PC-9 (cell line): ENCODE measurements at regions not wholly inside any gene's neighbourhood (a gene's known extent, or its start where the extent isn't known, plus 50 kb on each side); places are given as distances from the start of the nearest gene placed in this dataset.

Source experiments
- BruUV-seq: library from RNA; stranded (reverse); fragments of 400-500 nt; replicated peaks from 2 replicates; lab custom pipeline; 2021; lab: Mats Ljungman, UMichigan
- CTCF ChIA-PET: fragments of 300-600 bp; sonication (Branson Sonifier 250); formaldehyde crosslinking; loops from one replicate; lab custom pipeline; 2022; ENCODE audit warnings: antibody characterized with exemption; lab: Charles Lee
- POLR2A ChIA-PET: fragments of 300-600 bp; sonication (Branson Sonifier 250); formaldehyde crosslinking; loops from one replicate; lab custom pipeline; 2022; ENCODE audit warnings: antibody characterized with exemption; ENCODE audit not compliant: unreplicated experiment; lab: Charles Lee
- DNase-seq, 2 experiments: peaks; one replicate each; pipeline versions ENCODE4 v3.0.0 to v3.0.0-alpha.2; 2015 to 2022; ENCODE audit warnings: mixed read lengths in 1 of 2
- H2AFZ ChIP-seq: fragments of 200-600 bp; sonication (generic); 2 replicates; pipeline ENCODE4 v1.8.1; 2017; ENCODE audit warnings: antibody characterized with exemption
- H3F3A ChIP-seq: fragments of 200-600 bp; sonication (generic); 2 replicates; pipeline ENCODE4 v1.8.1; 2017; ENCODE audit warnings: antibody characterized with exemption, mild to moderate bottlenecking, low read depth; ENCODE audit not compliant: insufficient read depth
- H3K27ac ChIP-seq: fragments of 200-600 bp; sonication (generic); 2 replicates; pipeline ENCODE4 v1.6.1; 2016; ENCODE audit warnings: mixed run types
- H3K27me3 ChIP-seq: fragments of 200-600 bp; sonication (generic); 2 replicates; pipeline ENCODE4 v1.6.1; 2016; ENCODE audit warnings: low read depth, mixed run types; ENCODE audit not compliant: insufficient read depth
- H3K36me3 ChIP-seq: fragments of 200-600 bp; sonication (generic); 2 replicates; pipeline ENCODE4 v1.6.1; 2016; ENCODE audit warnings: low read depth, mixed run types
- H3K4me1 ChIP-seq: fragments of 200-600 bp; sonication (generic); replicated peaks from 2 replicates; pipeline ENCODE4 v1.6.1; 2016; ENCODE audit warnings: mixed run types; ENCODE audit not compliant: insufficient read depth
- H3K4me2 ChIP-seq: fragments of 200-600 bp; sonication (generic); 2 replicates; pipeline ENCODE4 v1.6.1; 2017; ENCODE audit warnings: mixed run types
- H3K4me3 ChIP-seq: fragments of 200-600 bp; sonication (generic); 2 replicates; pipeline ENCODE4 v1.6.1; 2016; ENCODE audit warnings: mixed run types
- H3K79me2 ChIP-seq: fragments of 200-600 bp; sonication (generic); 2 replicates; pipeline ENCODE4 v1.6.1; 2017; ENCODE audit warnings: low read depth, mixed run types
- H3K9me2 ChIP-seq: fragments of 200-600 bp; sonication (generic); 2 replicates; pipeline ENCODE4 v1.8.1; 2017; ENCODE audit warnings: mild to moderate bottlenecking; ENCODE audit not compliant: insufficient read depth
- H3K9me3 ChIP-seq: fragments of 200-600 bp; sonication (generic); 2 replicates; pipeline ENCODE4 v1.8.1; 2016; ENCODE audit warnings: low read depth; ENCODE audit not compliant: insufficient read depth
- H4K20me1 ChIP-seq: fragments of 200-600 bp; sonication (generic); 2 replicates; pipeline ENCODE4 v1.8.1; 2017; ENCODE audit not compliant: insufficient read depth
- CTCF ChIP-seq: fragments of 200-600 bp; sonication (generic); conservative IDR thresholded peaks from 2 replicates; pipeline ENCODE4 v1.6.1; 2017; ENCODE audit warnings: mixed run types, antibody characterized with exemption, mild to moderate bottlenecking, moderate library complexity
- EZH2 ChIP-seq: fragments of 200-600 bp; sonication (generic); IDR thresholded peaks from 2 replicates; pipeline ENCODE4 v1.8.0; 2017; ENCODE audit warnings: antibody characterized with exemption, low read depth
- intact Hi-C: fragments of 100-400 bp; cut with micrococcal nuclease; formaldehyde crosslinking; loops from one replicate; pipeline ENCODE4 v1.10.0; 2022; ENCODE audit not compliant: unreplicated experiment

GRCh38 chr20:51164731-51165130, 141.8 kb upstream of the KCNG1 start:
- no TSS peak for BruUV-seq
- no peaks in the 10 kb centered on the region for H3K9me3 ChIP-seq
- 0 out of 2 replicates have a peak, but pooled peaks cover 4% of the 10 kb centered on the region for H3K4me1 ChIP-seq
- ChIA-PET CTCF (no interaction called here), POLR2A (no interaction called here)
- H3K4me3 ChIP-seq, result no peak overlapping the region
- peaks cover 85% of the 10 kb centered on the region for H3K27me3 ChIP-seq
- no peaks in the 10 kb centered on the region for H3F3A ChIP-seq
- no peak overlapping the region for H3K4me2 ChIP-seq
- H3K79me2 ChIP-seq, result no peaks in the 10 kb centered on the region
- DNase-seq, result no peak
- H2AFZ ChIP-seq, result no peak overlapping the region
- no peaks in the 10 kb centered on the region for H3K9me2 ChIP-seq
- TF ChIP-seq EZH2, result no peak
- TF ChIP-seq CTCF, result no peak
- intact Hi-C loops, result no loop called here
- H4K20me1 ChIP-seq, result no peaks in the 10 kb centered on the region
- no peak overlapping the region for H3K27ac ChIP-seq
- H3K36me3 ChIP-seq, result no peaks in the 10 kb centered on the region

GRCh38 chr20:51163996-51164600, 141.2 kb upstream of the KCNG1 start:
- H3K4me3 ChIP-seq, result no peak overlapping the region
- no peaks in the 10 kb centered on the region for H3K9me2 ChIP-seq
- H3K4me1 ChIP-seq, result 0 out of 2 replicates have a peak, but pooled peaks cover 4% of the 10 kb centered on the region
- H4K20me1 ChIP-seq, result no peaks in the 10 kb centered on the region
- H3K27ac ChIP-seq, result no peak overlapping the region
- no peak for TF ChIP-seq CTCF
- TF ChIP-seq EZH2, result no peak
- H3K36me3 ChIP-seq, result no peaks in the 10 kb centered on the region
- H3K79me2 ChIP-seq, result no peaks in the 10 kb centered on the region
- DNase-seq, result no peak
- no TSS peak for BruUV-seq
- no peak overlapping the region for H2AFZ ChIP-seq
- ChIA-PET CTCF (no interaction called here), POLR2A (no interaction called here)
- H3F3A ChIP-seq, result no peaks in the 10 kb centered on the region
- no peak overlapping the region for H3K4me2 ChIP-seq
- intact Hi-C loops, result no loop called here
- H3K27me3 ChIP-seq, result peaks cover 85% of the 10 kb centered on the region
- H3K9me3 ChIP-seq, result no peaks in the 10 kb centered on the region

GRCh38 chr20:51162015-51162414, 139.1 kb upstream of the KCNG1 start:
- DNase-seq, result no peak
- TF ChIP-seq EZH2, result no peak
- Histone ChIP-seq H3K4me2 (no peak overlapping the region), H3K9me3 (no peaks in the 10 kb centered on the region), H3K27me3 (peaks cover 96% of the 10 kb centered on the region), H3K27ac (no peak overlapping the region), H4K20me1 (no peaks in the 10 kb centered on the region), H3K9me2 (no peaks in the 10 kb centered on the region), H3K79me2 (no peaks in the 10 kb centered on the region), H3K4me1 (0 out of 2 replicates have a peak, but pooled peaks cover 4% of the 10 kb centered on the region), H3K4me3 (no peak overlapping the region), H3K36me3 (no peaks in the 10 kb centered on the region), H3F3A (no peaks in the 10 kb centered on the region), H2AFZ (no peak overlapping the region)
- ChIA-PET POLR2A (no interaction called here), CTCF (no interaction called here)
- intact Hi-C loops, result no loop called here
- no TSS peak for BruUV-seq

GRCh38 chr20:51160821-51161220, 137.9 kb upstream of the KCNG1 start:
- ChIA-PET CTCF (no interaction called here), POLR2A (no interaction called here)
- intact Hi-C loops, result no loop called here
- Histone ChIP-seq H3K9me3 (no peaks in the 10 kb centered on the region), H3K4me1 (0 out of 2 replicates have a peak, but pooled peaks cover 4% of the 10 kb centered on the region), H3K4me2 (no peak overlapping the region), H3F3A (no peaks in the 10 kb centered on the region), H3K4me3 (no peak overlapping the region), H3K36me3 (no peaks in the 10 kb centered on the region), H3K27ac (no peak overlapping the region), H4K20me1 (no peaks in the 10 kb centered on the region), H3K9me2 (no peaks in the 10 kb centered on the region), H2AFZ (no peak overlapping the region), H3K27me3 (peaks cover 96% of the 10 kb centered on the region), H3K79me2 (no peaks in the 10 kb centered on the region)
- no peak for DNase-seq
- BruUV-seq, result no TSS peak
- TF ChIP-seq CTCF (no peak), EZH2 (no peak)
